Trophoblast cell (in vitro differentiated cells and primary cell): ENCODE measurements at regions not wholly inside any gene's neighbourhood (a gene's known extent, or its start where the extent isn't known, plus 50 kb on each side); places are given as distances from the start of the nearest gene placed in this dataset.

ENCODE experiments used
- DNase-seq, 2 donors: peaks; one replicate each; pipeline ENCODE4 v3.0.0-alpha.2; 2016
- H2AFZ ChIP-seq: 2 replicates; pipeline ENCODE4 v1.6.1; 2013; ENCODE audit warnings: low read length, moderate library complexity, mild to moderate bottlenecking; ENCODE audit not compliant: insufficient read depth, poor library complexity
- H2AK5ac ChIP-seq: 2 replicates; pipeline ENCODE4 v1.6.1; 2013; ENCODE audit warnings: mild to moderate bottlenecking, low read length
- H2BK120ac ChIP-seq: 2 replicates; pipeline ENCODE4 v1.6.1; 2013; ENCODE audit warnings: low read length, mild to moderate bottlenecking, moderate library complexity; ENCODE audit not compliant: insufficient read depth, poor library complexity
- H2BK12ac ChIP-seq: 2 replicates; pipeline ENCODE4 v1.6.1; 2013; ENCODE audit warnings: mild to moderate bottlenecking, low read length, moderate library complexity
- H2BK5ac ChIP-seq: 2 replicates; pipeline ENCODE4 v1.6.1; 2013; ENCODE audit warnings: low read length, low read depth, moderate library complexity, mild to moderate bottlenecking; ENCODE audit not compliant: poor library complexity
- H3K14ac ChIP-seq: 2 replicates; pipeline ENCODE4 v1.6.1; 2013; ENCODE audit warnings: mild to moderate bottlenecking, low read length
- H3K18ac ChIP-seq: 2 replicates; pipeline ENCODE4 v1.6.1; 2013; ENCODE audit warnings: mild to moderate bottlenecking, low read length
- H3K23ac ChIP-seq: 2 replicates; pipeline ENCODE4 v1.6.1; 2013; ENCODE audit warnings: low read length
- H3K27ac ChIP-seq: 2 replicates; pipeline ENCODE4 v1.5.1; 2013; ENCODE audit warnings: low read depth, mild to moderate bottlenecking, inconsistent platforms, low read length, moderate library complexity
- H3K27me3 ChIP-seq: 2 replicates; pipeline ENCODE4 v1.6.1; 2013; ENCODE audit warnings: inconsistent platforms, mild to moderate bottlenecking, low read length, moderate library complexity; ENCODE audit not compliant: insufficient read depth
- H3K36me3 ChIP-seq, 2 experiments: 1 replicate in 1 of 2; 2 replicates in 1 of 2; pipeline ENCODE4 v1.6.1; 2013; ENCODE audit warnings: low read length in 2 of 2, mild to moderate bottlenecking in 2 of 2, moderate library complexity in 1 of 2; ENCODE audit not compliant: insufficient read depth in 2 of 2, control insufficient read depth in 1 of 2
- H3K4ac ChIP-seq: 2 replicates; pipeline ENCODE4 v1.6.1; 2013; ENCODE audit warnings: low read depth, mild to moderate bottlenecking, low read length, moderate library complexity
- H3K4me1 ChIP-seq, 2 experiments: 1 replicate in 1 of 2; 2 replicates in 1 of 2; pipeline ENCODE4 v1.6.1; 2013; ENCODE audit warnings: low read length in 2 of 2, mild to moderate bottlenecking in 2 of 2, moderate library complexity in 1 of 2; ENCODE audit not compliant: insufficient read depth in 2 of 2, control insufficient read depth in 1 of 2
- H3K4me2 ChIP-seq: 2 replicates; pipeline ENCODE4 v1.6.1; 2013; ENCODE audit warnings: inconsistent platforms, mild to moderate bottlenecking, low read length, moderate library complexity
- H3K4me3 ChIP-seq: 2 replicates; pipeline ENCODE4 v1.5.1; 2013; ENCODE audit warnings: mild to moderate bottlenecking, low read depth, low read length, inconsistent platforms
- H3K79me1 ChIP-seq: one replicate; pipeline ENCODE4 v1.6.1; 2013; ENCODE audit warnings: low read length
- H3K79me2 ChIP-seq: 2 replicates; pipeline ENCODE4 v1.6.1; 2013; ENCODE audit warnings: low read length, mild to moderate bottlenecking; ENCODE audit not compliant: control insufficient read depth, insufficient read depth, poor library complexity
- H3K9ac ChIP-seq: 2 replicates; pipeline ENCODE4 v1.6.1; 2013; ENCODE audit warnings: mild to moderate bottlenecking, low read length
- H3K9me3 ChIP-seq: 2 replicates; pipeline ENCODE4 v1.6.1; 2013; ENCODE audit warnings: low read depth, mild to moderate bottlenecking, control low read depth, inconsistent platforms, low read length; ENCODE audit not compliant: insufficient read depth
- H4K12ac ChIP-seq: 2 replicates; pipeline ENCODE4 v1.6.1; 2013; ENCODE audit warnings: low read depth, mild to moderate bottlenecking, low read length, moderate library complexity
- H4K8ac ChIP-seq: 2 replicates; pipeline ENCODE4 v1.6.1; 2013; ENCODE audit warnings: low read depth, mild to moderate bottlenecking, low read length, moderate library complexity
- H4K91ac ChIP-seq: one replicate; pipeline ENCODE4 v1.6.1; 2013; ENCODE audit warnings: low read depth, mild to moderate bottlenecking, low read length, moderate library complexity
- WGBS: extraction: QIAGEN DNeasy Blood & Tissue Kit; methylation state at CpG from one replicate; pipeline ENCODE4 v1.1.7; 2013; ENCODE audit warnings: missing lambda C conversion rate; ENCODE audit not compliant: insufficient read length, insufficient coverage; ENCODE audit errors: extremely low coverage; 5-methylcytosine and 5-hydroxymethylcytosine counted together

DNA sequence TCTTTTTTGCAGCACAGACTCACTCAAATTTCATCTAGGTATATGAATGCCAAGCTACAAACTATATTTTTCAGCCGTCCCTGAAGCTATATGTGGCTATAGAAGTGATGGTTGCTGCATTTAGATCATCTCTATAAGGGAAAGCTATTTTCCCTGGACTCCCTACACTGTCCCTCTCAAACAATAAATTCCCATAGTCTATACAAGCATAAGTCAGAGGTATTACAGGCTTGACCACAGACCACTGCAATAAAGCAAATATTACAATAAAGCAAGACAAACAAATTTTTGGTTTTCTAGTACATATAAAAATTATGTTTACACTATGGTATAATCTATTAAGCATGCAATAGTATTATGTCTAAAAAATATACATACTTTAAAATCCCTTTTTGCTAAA, 1015.5 kb upstream of the LRRN3 start:
- H3K79me1 ChIP-seq = no peaks in the 10 kb centered on the region
- no peak overlapping the region for H4K8ac ChIP-seq
- H3K79me2 ChIP-seq = no peaks in the 10 kb centered on the region
- no peak overlapping the region for H4K91ac ChIP-seq
- no peak overlapping the region for H3K4me3 ChIP-seq
- no peak overlapping the region for H2BK12ac ChIP-seq
- no peak overlapping the region for H2AFZ ChIP-seq
- no peak overlapping the region for H3K4ac ChIP-seq
- no peaks in the 10 kb centered on the region for H3K36me3 ChIP-seq
- H2AK5ac ChIP-seq = no peak overlapping the region
- H4K12ac ChIP-seq = no peak overlapping the region
- no peak overlapping the region for H3K14ac ChIP-seq
- H3K9ac ChIP-seq = no peak overlapping the region
- DNase-seq = no peak
- no peak overlapping the region for H3K27ac ChIP-seq
- H3K4me2 ChIP-seq = no peak overlapping the region
- H3K23ac ChIP-seq = no peak overlapping the region
- H3K4me1 ChIP-seq = no peaks in the 10 kb centered on the region
- no peak overlapping the region for H2BK5ac ChIP-seq
- no peaks in the 10 kb centered on the region for H3K9me3 ChIP-seq
- H2BK120ac ChIP-seq = no peak overlapping the region
- no peak overlapping the region for H3K18ac ChIP-seq
- no peaks in the 10 kb centered on the region for H3K27me3 ChIP-seq
- WGBS = no CpG with 5 or more reads among the region's 1 CpG

GRCh38 chr7:110076194-110076593, 1014.7 kb upstream of the LRRN3 start:
- H4K8ac ChIP-seq = no peak overlapping the region
- no peak overlapping the region for H2BK12ac ChIP-seq
- H3K4ac ChIP-seq = no peak overlapping the region
- no peak overlapping the region for H3K9ac ChIP-seq
- no peak for DNase-seq
- H2AFZ ChIP-seq = no peak overlapping the region
- H3K18ac ChIP-seq = no peak overlapping the region
- no peak overlapping the region for H4K91ac ChIP-seq
- H2AK5ac ChIP-seq = no peak overlapping the region
- no peaks in the 10 kb centered on the region for H3K79me2 ChIP-seq
- no peak overlapping the region for H3K14ac ChIP-seq
- no peaks in the 10 kb centered on the region for H3K9me3 ChIP-seq
- H3K4me2 ChIP-seq = no peak overlapping the region
- H3K36me3 ChIP-seq = no peaks in the 10 kb centered on the region
- H3K4me3 ChIP-seq = no peak overlapping the region
- H4K12ac ChIP-seq = no peak overlapping the region
- WGBS = no CpG with 5 or more reads among the region's 3 CpGs
- H3K79me1 ChIP-seq = no peaks in the 10 kb centered on the region
- H3K27me3 ChIP-seq = no peaks in the 10 kb centered on the region
- no peak overlapping the region for H2BK5ac ChIP-seq
- no peak overlapping the region for H2BK120ac ChIP-seq
- no peak overlapping the region for H3K23ac ChIP-seq
- no peak overlapping the region for H3K27ac ChIP-seq
- no peaks in the 10 kb centered on the region for H3K4me1 ChIP-seq

DNA sequence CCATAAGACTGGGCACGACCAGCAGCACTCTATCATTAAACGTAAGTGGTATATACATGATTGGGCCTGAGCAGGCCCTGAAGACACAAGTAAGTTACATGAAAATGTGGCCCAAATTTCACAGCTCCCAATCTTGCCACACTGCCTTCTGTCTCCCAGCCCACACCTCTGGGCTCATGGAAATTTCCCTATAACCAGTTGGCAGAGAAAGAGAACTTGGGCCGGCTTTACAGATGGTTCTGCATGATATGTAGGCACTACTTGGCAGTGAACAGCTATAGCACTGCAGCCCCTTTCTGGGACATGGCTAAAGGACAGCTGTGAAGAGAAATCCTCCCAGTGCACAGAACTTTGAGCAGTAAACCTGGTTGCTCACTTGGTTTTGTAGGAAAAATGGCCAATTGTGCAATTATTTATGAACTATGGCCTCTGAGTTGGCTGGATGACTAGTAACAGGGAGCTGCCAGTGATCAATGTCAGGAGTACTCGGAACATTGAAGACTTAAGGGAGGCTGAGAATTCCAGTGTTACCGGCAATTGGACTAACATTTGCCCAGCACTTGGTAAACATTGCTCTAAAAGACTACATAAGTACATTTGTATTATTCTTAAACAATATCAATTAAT, 1006.6 kb upstream of the LRRN3 start:
- Histone ChIP-seq H3K36me3 (no peaks in the 10 kb centered on the region), H2BK12ac (no peak overlapping the region), H4K8ac (no peak overlapping the region), H4K12ac (no peak overlapping the region), H2AK5ac (no peak overlapping the region), H3K27ac (no peak overlapping the region), H2BK120ac (no peak overlapping the region), H3K79me1 (no peaks in the 10 kb centered on the region), H3K4me1 (no peaks in the 10 kb centered on the region), H3K18ac (no peak overlapping the region), H3K9me3 (no peaks in the 10 kb centered on the region), H3K79me2 (no peaks in the 10 kb centered on the region), H4K91ac (no peak overlapping the region), H3K23ac (no peak overlapping the region), H3K14ac (no peak overlapping the region), H3K27me3 (no peaks in the 10 kb centered on the region), H2BK5ac (no peak overlapping the region), H2AFZ (no peak overlapping the region), H3K9ac (no peak overlapping the region), H3K4ac (no peak overlapping the region), H3K4me2 (no peak overlapping the region), H3K4me3 (no peak overlapping the region)
- no peak for DNase-seq
- WGBS = no CpG with 5 or more reads among the region's 5 CpGs

GRCh38 chr7:110090110-110090820, 1000.7 kb upstream of the LRRN3 start:
- Histone ChIP-seq H3K27me3 (no peaks in the 10 kb centered on the region), H3K79me2 (no peaks in the 10 kb centered on the region), H3K9me3 (no peaks in the 10 kb centered on the region), H2AK5ac (no peak overlapping the region), H4K8ac (no peak overlapping the region), H3K4me1 (no peaks in the 10 kb centered on the region), H3K27ac (no peak overlapping the region), H2AFZ (no peak overlapping the region), H3K4me2 (no peak overlapping the region), H3K36me3 (no peaks in the 10 kb centered on the region), H4K91ac (no peak overlapping the region), H3K4me3 (no peak overlapping the region), H3K14ac (no peak overlapping the region), H3K9ac (no peak overlapping the region), H3K4ac (no peak overlapping the region), H3K18ac (no peak overlapping the region), H2BK120ac (no peak overlapping the region), H2BK5ac (no peak overlapping the region), H3K79me1 (no peaks in the 10 kb centered on the region), H3K23ac (no peak overlapping the region), H4K12ac (no peak overlapping the region), H2BK12ac (no peak overlapping the region)
- WGBS = no CpG with 5 or more reads among the region's 11 CpGs
- peak in 1 of 2 donors; percentile 60 for DNase-seq
